ENCODE measurements at regions not wholly inside any gene's neighbourhood (a gene's known extent, or its start where the extent isn't known, plus 50 kb on each side); places are given as distances from the start of the nearest gene placed in this dataset.

GRCh38 chr15:20358779-20359414, 182.7 kb downstream of the GOLGA6L6 start:
- Histone ChIP-seq H3K4me3 (no peak overlapping the region), H3K9me3 (no peaks in the 10 kb centered on the region), H3K36me3 (no peaks in the 10 kb centered on the region), H3K4me1 (peaks cover 0 to 5% (median 0%) of the 10 kb centered on the region in 4 donors), H3K27ac (no peak overlapping the region), H3K27me3 (peaks cover 0 to 10% of the 10 kb centered on the region in 2 donors)
- intact Hi-C loops (cut with DNase I; ENCODE audit: low total_unique reads): no loop called here
- DNase-seq: no peak
- no peak for TF ChIP-seq CTCF (IDR thresholded peaks at IDR 0.05)

GRCh38 chr15:20358066-20358778, 183.4 kb downstream of the GOLGA6L6 start:
- H3K9me3 ChIP-seq: no peaks in the 10 kb centered on the region
- H3K36me3 ChIP-seq: no peaks in the 10 kb centered on the region
- peaks cover 0 to 10% of the 10 kb centered on the region in 2 donors for H3K27me3 ChIP-seq
- no peak for TF ChIP-seq CTCF (IDR thresholded peaks at IDR 0.05)
- DNase-seq: peak in 1 of 2 donors; percentile 69
- H3K4me1 ChIP-seq: peaks cover 0 to 5% (median 0%) of the 10 kb centered on the region in 4 donors
- H3K27ac ChIP-seq: no peak overlapping the region
- intact Hi-C loops (cut with DNase I; ENCODE audit: low total_unique reads): no loop called here
- no peak overlapping the region for H3K4me3 ChIP-seq

GRCh38 chr15:20357481-20358065, 184.0 kb downstream of the GOLGA6L6 start:
- peak in 1 of 2 donors; percentile 66 for DNase-seq
- no peaks in the 10 kb centered on the region for H3K36me3 ChIP-seq
- H3K27ac ChIP-seq: no peak overlapping the region
- intact Hi-C loops (cut with DNase I; ENCODE audit: low total_unique reads): no loop called here
- TF ChIP-seq CTCF (IDR thresholded peaks at IDR 0.05): no peak
- H3K4me3 ChIP-seq: no peak overlapping the region
- H3K27me3 ChIP-seq: peaks cover 0 to 10% of the 10 kb centered on the region in 2 donors
- H3K4me1 ChIP-seq: peaks cover 0 to 5% (median 0%) of the 10 kb centered on the region in 4 donors
- no peaks in the 10 kb centered on the region for H3K9me3 ChIP-seq

GRCh38 chr15:20356911-20357480, 184.6 kb downstream of the GOLGA6L6 start:
- Histone ChIP-seq H3K9me3 (no peaks in the 10 kb centered on the region), H3K4me1 (peaks cover 0 to 5% (median 0%) of the 10 kb centered on the region in 4 donors), H3K27me3 (peaks cover 0 to 10% of the 10 kb centered on the region in 2 donors), H3K36me3 (no peaks in the 10 kb centered on the region), H3K27ac (no peak overlapping the region), H3K4me3 (no peak overlapping the region)
- TF ChIP-seq CTCF (IDR thresholded peaks at IDR 0.05): no peak
- intact Hi-C loops (cut with DNase I; ENCODE audit: low total_unique reads): no loop called here
- peak in 1 of 2 donors; percentile 65 for DNase-seq

GRCh38 chr15:20356444-20356910, 185.1 kb downstream of the GOLGA6L6 start:
- intact Hi-C loops (cut with DNase I; ENCODE audit: low total_unique reads): no loop called here
- H3K9me3 ChIP-seq: no peaks in the 10 kb centered on the region
- H3K4me3 ChIP-seq: no peak overlapping the region
- no peaks in the 10 kb centered on the region for H3K36me3 ChIP-seq
- peak; percentile 30 to 66 for DNase-seq
- peak; percentile 50 to 59 for TF ChIP-seq CTCF (IDR thresholded peaks at IDR 0.05)
- H3K27ac ChIP-seq: no peak overlapping the region
- H3K27me3 ChIP-seq: peaks cover 0 to 10% of the 10 kb centered on the region in 2 donors
- H3K4me1 ChIP-seq: peaks cover 0 to 5% (median 0%) of the 10 kb centered on the region in 4 donors

Measured in tibial artery (tissue), 4 donors.